IPS DF 4.7 (cell line): ENCODE measurements at regions not wholly inside any gene's neighbourhood (a gene's known extent, or its start where the extent isn't known, plus 50 kb on each side); places are given as distances from the start of the nearest gene placed in this dataset.
"Not testable (repeated sequence)": the region's sequence is repeated elsewhere in the genome, so short reads cannot be mapped to it uniquely, and the experiment has no call there.

Source experiments
- DNase-seq: peaks from one replicate; pipeline ENCODE4 v3.0.0-alpha.2; 2013; ENCODE audit warnings: low spot score; ENCODE audit errors: extremely low read depth

GRCh38 chr4:24209906-24210305 lies 320.1 kb upstream of the PPARGC1A start:
- DNase-seq, result no peak

- DNase-seq, result no peak
Measured at GRCh38 chr4:24209131-24209530, 319.3 kb upstream of the PPARGC1A start.

- no peak for DNase-seq
Measured at GRCh38 chr4:24208691-24209090, 318.8 kb upstream of the PPARGC1A start.

GRCh38 chr4:24204708-24205107 lies 314.9 kb upstream of the PPARGC1A start:
- not testable (repeated sequence) for DNase-seq

GRCh38 chr4:24203926-24204325 lies 314.1 kb upstream of the PPARGC1A start:
- no peak for DNase-seq

- no peak for DNase-seq
Measured at GRCh38 chr4:24202579-24202978, 312.7 kb upstream of the PPARGC1A start.

- DNase-seq, result no peak
Measured at GRCh38 chr4:24197955-24198354, 308.1 kb upstream of the PPARGC1A start.

- DNase-seq, result no peak
Measured at GRCh38 chr4:24196785-24197184, 306.9 kb upstream of the PPARGC1A start.

GRCh38 chr4:24195991-24196736 lies 306.3 kb upstream of the PPARGC1A start:
- no peak for DNase-seq

- DNase-seq, result no peak
Measured at GRCh38 chr4:24192018-24192641, 302.3 kb upstream of the PPARGC1A start.

- DNase-seq, result no peak
Measured at GRCh38 chr4:24190761-24191695, 301.2 kb upstream of the PPARGC1A start.

GRCh38 chr4:24188459-24188858 lies 298.6 kb upstream of the PPARGC1A start:
- no peak for DNase-seq

GRCh38 chr4:24186466-24186865 lies 296.6 kb upstream of the PPARGC1A start:
- DNase-seq, result no peak

GRCh38 chr4:24181005-24181404 lies 291.2 kb upstream of the PPARGC1A start:
- no peak for DNase-seq

- DNase-seq, result no peak
Measured at GRCh38 chr4:24180586-24180985, 290.7 kb upstream of the PPARGC1A start.

- no peak for DNase-seq
Measured at GRCh38 chr4:24179201-24179840, 289.5 kb upstream of the PPARGC1A start.

GRCh38 chr4:24177443-24177842 lies 287.6 kb upstream of the PPARGC1A start:
- DNase-seq, result not testable (repeated sequence)

GRCh38 chr4:24175707-24176106 lies 285.9 kb upstream of the PPARGC1A start:
- DNase-seq, result no peak

GRCh38 chr4:24174602-24175001 lies 284.8 kb upstream of the PPARGC1A start:
- DNase-seq, result no peak

GRCh38 chr4:24172406-24172805 lies 282.6 kb upstream of the PPARGC1A start:
- no peak for DNase-seq

- no peak for DNase-seq
Measured at GRCh38 chr4:24169956-24170355, 280.1 kb upstream of the PPARGC1A start.
